MG63 (cell line): ENCODE measurements at regions not wholly inside any gene's neighbourhood (a gene's known extent, or its start where the extent isn't known, plus 50 kb on each side); places are given as distances from the start of the nearest gene placed in this dataset.
"Not testable (repeated sequence)": the region's sequence is repeated elsewhere in the genome, so short reads cannot be mapped to it uniquely, and the experiment has no call there.

Experiments
- DNase-seq: peaks from one replicate; pipeline ENCODE4 v3.0.0-alpha.2; 2020
- H3K27me3 ChIP-seq: fragments of 250-450 bp; sonication (Bioruptor Pico); 2 replicates; pipeline ENCODE4 v1.5.1; 2020; ENCODE audit warnings: mild to moderate bottlenecking, moderate library complexity
- H3K36me3 ChIP-seq: fragments of 250-450 bp; sonication (Bioruptor Pico); 2 replicates; pipeline ENCODE4 v1.5.1; 2020; ENCODE audit warnings: mild to moderate bottlenecking, moderate library complexity
- H3K4me3 ChIP-seq: fragments of 250-450 bp; sonication (Bioruptor Pico); 2 replicates; pipeline ENCODE4 v1.5.1; 2020; ENCODE audit warnings: mild to moderate bottlenecking, moderate library complexity
- H3K9me3 ChIP-seq: fragments of 250-450 bp; sonication (Bioruptor Pico); 2 replicates; pipeline ENCODE4 v1.5.1; 2020; ENCODE audit warnings: mild to moderate bottlenecking, moderate library complexity

- H3K4me3 ChIP-seq, H3K36me3 ChIP-seq, H3K9me3 ChIP-seq, DNase-seq, H3K27me3 ChIP-seq: not testable (repeated sequence)
Observed at GRCh38 chr1:146748686-146749085, 189.4 kb upstream of the NBPF12 start.

GRCh38 chr1:146731981-146732680 is 206.0 kb upstream of the NBPF12 start:
- not testable (repeated sequence) for DNase-seq, H3K27me3 ChIP-seq, H3K9me3 ChIP-seq, H3K4me3 ChIP-seq, H3K36me3 ChIP-seq

DNA sequence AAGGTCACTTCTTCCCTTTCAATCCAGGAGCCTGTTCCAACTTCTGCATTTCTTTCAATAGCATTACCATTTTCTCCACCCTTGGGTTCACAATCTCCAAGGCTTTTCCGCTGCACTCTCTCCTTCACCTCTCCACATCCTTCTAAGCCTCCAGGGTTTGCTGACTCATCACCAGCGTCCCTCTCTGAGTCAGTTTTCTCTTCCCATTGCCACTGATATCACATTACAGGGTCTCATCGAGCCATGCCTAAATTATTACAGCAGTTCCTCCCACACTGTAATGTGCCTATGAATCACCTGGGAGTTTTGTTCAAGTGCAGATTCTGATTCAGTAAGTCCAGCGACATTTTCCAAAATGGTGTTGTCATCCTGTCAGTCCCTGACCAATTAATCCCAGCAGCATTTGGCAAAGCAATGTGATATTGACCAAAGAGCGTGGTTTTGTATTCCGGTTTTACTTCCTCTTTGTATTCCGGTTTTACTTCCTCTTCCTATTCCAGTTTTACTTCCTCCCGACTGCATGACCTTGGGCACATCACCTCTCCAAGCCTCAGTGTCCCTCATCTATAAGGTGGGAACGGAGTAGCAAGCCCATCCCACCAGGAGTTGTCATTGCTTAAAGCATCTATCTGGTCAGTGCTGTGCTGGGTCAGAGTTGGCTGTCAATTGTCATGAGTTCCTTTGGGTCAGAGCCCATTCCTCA is 208.3 kb upstream of the NBPF12 start:
- not testable (repeated sequence) for H3K36me3 ChIP-seq, H3K4me3 ChIP-seq, H3K27me3 ChIP-seq, H3K9me3 ChIP-seq
- DNase-seq, result peak; percentile 25

GRCh38 chr1:146715054-146715453 is 223.1 kb upstream of the NBPF12 start:
- not testable (repeated sequence) for H3K36me3 ChIP-seq, H3K4me3 ChIP-seq, DNase-seq, H3K9me3 ChIP-seq, H3K27me3 ChIP-seq

GRCh38 chr1:146710838-146711521 is 227.1 kb upstream of the NBPF12 start:
- not testable (repeated sequence) for H3K4me3 ChIP-seq, H3K27me3 ChIP-seq, DNase-seq

GRCh38 chr1:146709302-146709701 is 228.8 kb upstream of the NBPF12 start:
- H3K27me3 ChIP-seq, H3K9me3 ChIP-seq, H3K36me3 ChIP-seq, DNase-seq, H3K4me3 ChIP-seq: not testable (repeated sequence)

More at GRCh38 chr1:146710838-146711521, 227.1 kb upstream of the NBPF12 start:
- H3K9me3 ChIP-seq, H3K36me3 ChIP-seq: not testable (repeated sequence)

DNA sequence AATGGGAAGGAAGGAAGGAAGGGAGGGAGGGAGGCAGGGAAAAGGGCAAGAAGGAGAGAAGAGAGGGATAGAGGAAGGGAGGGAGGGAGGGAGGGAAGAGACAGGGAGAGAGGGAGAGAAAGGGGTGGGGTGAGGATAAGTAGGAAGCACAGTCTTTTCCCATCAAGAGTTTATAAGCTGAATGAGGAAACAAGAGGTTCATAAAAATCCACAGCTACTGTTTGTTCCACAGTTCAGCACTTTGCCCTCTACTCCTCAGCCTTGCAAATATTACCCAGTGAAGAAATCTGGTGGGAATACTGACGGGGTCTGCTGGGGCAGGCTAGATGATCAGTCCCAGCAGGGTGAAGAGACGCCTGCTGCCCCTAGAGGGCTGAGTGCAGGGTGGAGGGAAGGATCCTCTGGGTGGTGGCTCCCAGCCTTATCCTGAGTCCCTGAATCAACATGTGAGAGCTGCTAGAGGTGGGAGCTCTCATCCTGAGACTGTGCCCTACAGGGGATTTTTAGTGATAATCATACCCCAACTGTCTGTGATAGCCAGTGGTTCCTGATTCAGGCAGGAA is 233.9 kb upstream of the NBPF12 start:
- H3K9me3 ChIP-seq, H3K36me3 ChIP-seq, H3K4me3 ChIP-seq, H3K27me3 ChIP-seq, DNase-seq: not testable (repeated sequence)

GRCh38 chr1:146701320-146701719 is 236.8 kb upstream of the NBPF12 start:
- not testable (repeated sequence) for H3K4me3 ChIP-seq, H3K36me3 ChIP-seq, DNase-seq, H3K9me3 ChIP-seq, H3K27me3 ChIP-seq

DNA sequence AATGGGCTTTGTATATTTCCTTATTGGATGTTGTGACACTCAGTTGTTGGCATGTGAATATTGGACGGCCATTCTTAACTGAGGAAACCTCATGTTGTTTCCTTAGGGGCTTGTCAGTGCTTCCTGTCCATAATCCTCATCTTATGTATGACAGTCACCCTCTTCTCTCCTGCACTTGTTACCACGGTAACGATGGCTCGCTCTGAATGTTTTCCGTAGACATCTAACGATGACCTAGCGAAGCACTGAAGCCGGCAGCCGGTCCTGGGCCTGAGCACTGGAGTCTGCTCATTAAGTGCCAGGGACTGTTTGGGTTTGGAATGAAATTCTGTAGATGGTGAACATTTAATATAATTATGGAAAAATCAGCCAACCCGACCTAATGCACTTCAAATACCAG is 242.7 kb upstream of the NBPF12 start:
- not testable (repeated sequence) for H3K4me3 ChIP-seq, H3K9me3 ChIP-seq, H3K27me3 ChIP-seq, H3K36me3 ChIP-seq, DNase-seq

GRCh38 chr1:146691798-146692197 is 246.3 kb upstream of the NBPF12 start:
- H3K4me3 ChIP-seq, H3K27me3 ChIP-seq, H3K36me3 ChIP-seq, DNase-seq, H3K9me3 ChIP-seq: not testable (repeated sequence)

GRCh38 chr1:146688893-146689292 is 249.2 kb upstream of the NBPF12 start:
- H3K4me3 ChIP-seq, result not testable (repeated sequence)

DNA sequence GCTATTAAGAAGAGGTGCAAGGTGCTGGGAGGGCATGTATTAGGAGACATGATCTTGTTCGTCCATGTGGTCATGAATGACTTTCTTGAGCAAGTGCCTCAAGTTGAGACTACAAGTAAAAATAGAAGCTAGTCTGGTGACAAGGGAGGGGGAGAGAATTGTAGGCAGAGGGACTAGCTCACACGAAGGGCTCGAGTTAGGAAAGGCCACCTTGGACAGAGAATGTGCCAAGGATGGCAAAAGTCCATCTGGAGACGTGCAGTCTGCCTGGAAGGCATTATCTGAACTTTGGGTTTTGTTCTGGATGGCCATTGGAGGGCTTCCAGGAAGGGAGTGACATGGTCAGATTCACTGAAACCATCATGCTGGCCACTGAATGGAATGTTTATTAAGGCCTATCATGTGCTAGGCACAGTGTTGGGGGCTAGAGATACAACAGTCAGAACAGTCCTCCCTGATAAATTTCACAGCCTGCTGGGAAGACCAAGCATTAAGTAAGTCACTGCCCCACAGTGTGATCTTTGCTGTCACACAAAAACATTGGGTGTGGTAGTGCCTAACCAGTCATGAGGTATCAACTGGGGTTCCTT is 251.3 kb upstream of the NBPF12 start:
- not testable (repeated sequence) for H3K9me3 ChIP-seq, H3K36me3 ChIP-seq, H3K27me3 ChIP-seq, H3K4me3 ChIP-seq, DNase-seq

More at GRCh38 chr1:146688893-146689292, 249.2 kb upstream of the NBPF12 start:
- DNase-seq, H3K9me3 ChIP-seq, H3K27me3 ChIP-seq, H3K36me3 ChIP-seq: not testable (repeated sequence)

GRCh38 chr1:146683126-146683429 is 255.0 kb upstream of the NBPF12 start:
- H3K36me3 ChIP-seq, H3K9me3 ChIP-seq, H3K27me3 ChIP-seq, DNase-seq, H3K4me3 ChIP-seq: not testable (repeated sequence)

DNA sequence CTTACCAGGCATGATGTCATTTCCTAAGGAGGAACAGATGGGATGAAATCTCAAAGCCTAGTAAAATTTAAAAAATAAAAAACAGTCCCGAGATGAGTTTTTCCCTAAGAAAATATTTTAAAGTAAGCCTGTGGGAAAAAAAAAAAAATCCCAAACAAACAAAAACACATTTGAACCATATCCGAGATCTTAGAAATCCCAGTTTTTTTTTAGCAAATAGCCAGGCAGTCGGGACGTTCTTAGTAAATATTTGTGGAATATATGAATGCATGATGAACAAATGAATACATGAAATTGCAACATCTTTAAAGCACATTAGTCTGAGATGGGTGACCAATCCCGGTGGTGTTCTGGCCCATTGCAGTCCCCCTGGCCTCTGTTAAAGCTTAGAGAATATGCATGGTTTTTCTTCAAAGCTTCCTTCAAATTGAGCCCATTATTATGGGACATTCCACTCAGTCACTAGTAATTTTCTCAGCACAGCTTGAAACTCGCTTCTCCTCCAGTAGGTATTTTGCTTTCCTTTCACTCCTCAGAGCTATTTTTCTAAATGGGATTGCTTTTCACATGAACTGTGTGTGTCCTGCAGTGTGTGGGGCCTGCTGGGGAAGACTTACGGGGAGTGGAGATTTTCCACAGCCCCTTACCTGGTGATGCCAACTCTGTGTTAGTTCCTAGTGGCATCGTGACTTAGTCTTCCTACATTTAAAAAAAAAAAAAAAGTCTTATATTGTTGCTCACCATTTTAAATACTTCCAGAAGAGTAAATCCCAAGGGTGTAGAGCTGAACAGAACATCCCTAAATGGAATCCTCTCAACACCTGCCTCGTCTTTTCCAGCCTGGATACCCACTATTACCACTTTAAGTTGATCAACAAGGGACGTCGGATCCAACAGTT is 255.6 kb upstream of the NBPF12 start:
- DNase-seq, H3K4me3 ChIP-seq, H3K9me3 ChIP-seq, H3K27me3 ChIP-seq, H3K36me3 ChIP-seq: not testable (repeated sequence)

- H3K4me3 ChIP-seq, DNase-seq, H3K27me3 ChIP-seq, H3K9me3 ChIP-seq, H3K36me3 ChIP-seq: not testable (repeated sequence)
Observed at GRCh38 chr1:146673729-146674299, 264.3 kb upstream of the NBPF12 start.

DNA sequence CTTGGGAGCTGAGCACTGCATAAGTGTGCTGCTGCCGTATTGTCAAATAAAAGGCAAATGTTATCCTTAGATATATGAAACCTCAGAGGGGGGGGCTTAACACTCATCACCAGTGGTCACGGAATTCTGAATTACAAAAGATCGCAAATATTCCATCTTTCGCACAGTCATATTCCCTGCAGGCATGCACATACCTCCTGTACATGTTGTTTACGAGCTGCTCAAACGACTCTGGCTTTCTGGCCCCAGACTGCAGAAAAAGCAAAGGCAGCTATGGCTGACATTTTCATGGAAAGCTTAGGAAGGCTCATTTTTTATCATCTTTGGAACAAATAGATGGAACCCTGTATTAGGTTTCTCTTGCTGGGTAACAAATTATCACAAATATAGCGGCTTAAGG is 265.5 kb upstream of the NBPF12 start:
- not testable (repeated sequence) for H3K36me3 ChIP-seq, DNase-seq, H3K9me3 ChIP-seq, H3K4me3 ChIP-seq, H3K27me3 ChIP-seq
